Nephron progenitor cell (in vitro differentiated cells): ENCODE measurements at regions not wholly inside any gene's neighbourhood (a gene's known extent, or its start where the extent isn't known, plus 50 kb on each side); places are given as distances from the start of the nearest gene placed in this dataset.

Source experiments
- DNase-seq: peaks from one replicate; pipeline ENCODE4 v3.0.0; 2021
- H3K27ac Mint-ChIP-seq: 2 replicates; pipeline ENCODE4 v1.8.0; 2021; ENCODE audit warnings: mild to moderate bottlenecking, moderate library complexity, mixed read lengths
- H3K27me3 Mint-ChIP-seq: 2 replicates; pipeline ENCODE4 v1.8.0; 2021; ENCODE audit warnings: mild to moderate bottlenecking, low read depth, mixed read lengths; ENCODE audit not compliant: poor library complexity
- H3K36me3 Mint-ChIP-seq: 2 replicates; pipeline ENCODE4 v1.8.0; 2021; ENCODE audit warnings: low read depth, mixed read lengths
- H3K4me1 Mint-ChIP-seq: 2 replicates; pipeline ENCODE4 v1.8.0; 2021; ENCODE audit warnings: mixed read lengths
- H3K4me3 Mint-ChIP-seq: 2 replicates; pipeline ENCODE4 v1.8.0; 2021; ENCODE audit warnings: mild to moderate bottlenecking, moderate library complexity, mixed read lengths
- H3K9me3 Mint-ChIP-seq: 2 replicates; pipeline ENCODE4 v1.8.0; 2021; ENCODE audit warnings: mild to moderate bottlenecking, moderate library complexity, mixed read lengths
- TF ChIP-seq, protein P1 (sequence below): fragments of 200-600 bp; sonication (generic); IDR thresholded peaks from 2 replicates; pipeline ENCODE4 v1.5.0; 2021; ENCODE audit warnings: antibody characterized with exemption

- peaks cover 4% of the 10 kb centered on the region for H3K9me3 Mint-ChIP-seq
- DNase-seq = no peak
- H3K4me3 Mint-ChIP-seq = no peak overlapping the region
- H3K4me1 Mint-ChIP-seq = no peaks in the 10 kb centered on the region
- H3K27me3 Mint-ChIP-seq = peaks cover 6% of the 10 kb centered on the region
- TF ChIP-seq, protein P1, sequence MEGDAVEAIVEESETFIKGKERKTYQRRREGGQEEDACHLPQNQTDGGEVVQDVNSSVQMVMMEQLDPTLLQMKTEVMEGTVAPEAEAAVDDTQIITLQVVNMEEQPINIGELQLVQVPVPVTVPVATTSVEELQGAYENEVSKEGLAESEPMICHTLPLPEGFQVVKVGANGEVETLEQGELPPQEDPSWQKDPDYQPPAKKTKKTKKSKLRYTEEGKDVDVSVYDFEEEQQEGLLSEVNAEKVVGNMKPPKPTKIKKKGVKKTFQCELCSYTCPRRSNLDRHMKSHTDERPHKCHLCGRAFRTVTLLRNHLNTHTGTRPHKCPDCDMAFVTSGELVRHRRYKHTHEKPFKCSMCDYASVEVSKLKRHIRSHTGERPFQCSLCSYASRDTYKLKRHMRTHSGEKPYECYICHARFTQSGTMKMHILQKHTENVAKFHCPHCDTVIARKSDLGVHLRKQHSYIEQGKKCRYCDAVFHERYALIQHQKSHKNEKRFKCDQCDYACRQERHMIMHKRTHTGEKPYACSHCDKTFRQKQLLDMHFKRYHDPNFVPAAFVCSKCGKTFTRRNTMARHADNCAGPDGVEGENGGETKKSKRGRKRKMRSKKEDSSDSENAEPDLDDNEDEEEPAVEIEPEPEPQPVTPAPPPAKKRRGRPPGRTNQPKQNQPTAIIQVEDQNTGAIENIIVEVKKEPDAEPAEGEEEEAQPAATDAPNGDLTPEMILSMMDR = no peak
- H3K27ac Mint-ChIP-seq = no peak overlapping the region
- no peaks in the 10 kb centered on the region for H3K36me3 Mint-ChIP-seq
These were observed 63.7 kb upstream of the SMARCA2 start for GRCh38 chr9:1951446-1951845.

- TF ChIP-seq, protein P1 = no peak
- DNase-seq = no peak
- Mint-ChIP-seq H3K4me1 (no peaks in the 10 kb centered on the region), H3K9me3 (peaks cover 4% of the 10 kb centered on the region), H3K4me3 (no peak overlapping the region), H3K27ac (no peak overlapping the region), H3K36me3 (no peaks in the 10 kb centered on the region), H3K27me3 (peaks cover 6% of the 10 kb centered on the region)
These were observed 63.1 kb upstream of the SMARCA2 start for GRCh38 chr9:1952001-1952400.

DNA sequence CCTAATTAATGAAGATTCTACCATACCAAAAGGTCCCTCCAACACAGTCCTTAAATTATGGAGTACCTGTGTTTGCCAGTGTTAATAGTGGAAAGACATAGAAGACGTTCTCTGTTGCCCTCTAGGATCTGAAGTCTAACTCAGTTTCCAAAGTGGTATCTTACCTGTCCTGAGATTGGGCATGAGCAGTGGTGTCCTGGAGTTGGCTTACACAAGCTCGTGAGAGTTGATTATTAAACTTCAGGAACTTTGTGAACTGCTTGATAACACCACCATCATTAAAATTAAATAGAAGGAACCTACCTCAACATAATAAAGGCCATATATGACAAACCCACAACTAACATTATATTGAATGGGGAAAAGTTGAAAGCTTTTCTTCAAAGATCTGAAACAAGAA is 60.9 kb upstream of the SMARCA2 start:
- H3K27ac Mint-ChIP-seq = no peak overlapping the region
- no peaks in the 10 kb centered on the region for H3K36me3 Mint-ChIP-seq
- H3K9me3 Mint-ChIP-seq = peaks cover 4% of the 10 kb centered on the region
- no peak for DNase-seq
- peaks cover 9% of the 10 kb centered on the region for H3K27me3 Mint-ChIP-seq
- no peaks in the 10 kb centered on the region for H3K4me1 Mint-ChIP-seq
- TF ChIP-seq, protein P1 = no peak
- H3K4me3 Mint-ChIP-seq = no peak overlapping the region

DNA sequence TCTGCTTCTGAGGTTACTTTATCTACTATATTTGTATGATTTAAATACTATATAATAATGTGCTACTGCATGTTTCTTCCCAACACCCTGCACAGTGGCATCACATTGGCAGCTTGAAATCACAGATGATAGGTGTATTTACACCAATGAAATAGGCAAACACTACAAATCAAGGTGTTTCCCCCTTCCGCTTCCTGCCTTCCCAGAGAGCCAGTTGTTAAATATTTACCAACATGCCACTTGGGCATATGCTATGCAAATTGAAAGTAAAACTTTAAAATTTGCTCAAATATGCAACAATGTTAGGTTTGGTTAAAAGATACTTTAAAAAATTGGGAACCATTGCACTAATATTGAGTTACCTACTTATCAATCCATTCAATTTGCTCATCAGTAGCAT is 58.2 kb upstream of the SMARCA2 start:
- Mint-ChIP-seq H3K4me1 (no peaks in the 10 kb centered on the region), H3K4me3 (no peak overlapping the region), H3K9me3 (peaks cover 4% of the 10 kb centered on the region), H3K36me3 (no peaks in the 10 kb centered on the region), H3K27me3 (peaks cover 11% of the 10 kb centered on the region), H3K27ac (no peak overlapping the region)
- TF ChIP-seq, protein P1 = no peak
- DNase-seq = no peak

GRCh38 chr9:1957856-1958255 is 57.3 kb upstream of the SMARCA2 start:
- Mint-ChIP-seq H3K36me3 (no peaks in the 10 kb centered on the region), H3K9me3 (peaks cover 4% of the 10 kb centered on the region), H3K4me3 (no peak overlapping the region), H3K27me3 (peaks cover 14% of the 10 kb centered on the region), H3K4me1 (no peaks in the 10 kb centered on the region), H3K27ac (no peak overlapping the region)
- no peak for DNase-seq
- TF ChIP-seq, protein P1 = no peak

GRCh38 chr9:1959371-1959770 is 55.8 kb upstream of the SMARCA2 start:
- Mint-ChIP-seq H3K27ac (no peak overlapping the region), H3K27me3 (peaks cover 14% of the 10 kb centered on the region), H3K9me3 (peaks cover 4% of the 10 kb centered on the region), H3K4me1 (no peaks in the 10 kb centered on the region), H3K36me3 (no peaks in the 10 kb centered on the region), H3K4me3 (no peak overlapping the region)
- DNase-seq = no peak
- TF ChIP-seq, protein P1 = no peak
